ENCODE measurements at regions not wholly inside any gene's neighbourhood (a gene's known extent, or its start where the extent isn't known, plus 50 kb on each side); places are given as distances from the start of the nearest gene placed in this dataset.

DNA sequence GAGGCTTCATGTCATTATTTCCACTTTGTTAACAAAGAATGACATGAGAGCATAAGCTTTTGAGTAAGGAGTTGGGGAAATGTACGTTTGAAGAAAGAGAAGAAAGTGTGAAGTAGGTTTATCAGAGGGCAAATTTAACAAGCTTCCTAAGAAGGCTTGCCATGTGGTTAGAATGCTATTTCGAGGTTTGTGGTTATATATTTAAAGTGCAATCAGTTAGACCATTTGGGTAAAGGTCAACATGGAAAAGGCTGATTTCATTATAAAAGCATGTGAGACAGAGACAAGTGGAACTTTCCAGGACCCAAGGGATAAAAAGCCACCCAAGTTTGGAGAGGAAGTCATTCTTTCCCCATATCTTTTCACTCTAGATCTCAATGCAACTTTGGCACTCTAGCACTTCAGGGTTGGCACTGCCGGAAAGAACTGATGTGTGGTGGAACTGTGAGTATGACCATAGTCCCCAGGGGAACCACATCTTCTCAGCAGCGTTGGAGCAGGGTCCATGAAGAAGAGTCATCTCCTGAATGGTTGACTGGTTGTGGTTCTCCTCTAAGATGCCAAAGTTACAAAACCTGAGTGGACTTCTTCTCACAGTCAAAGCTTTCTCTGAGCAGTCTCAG, 529.9 kb downstream of the MID1IP1 start:
- DNase-seq (ENCODE audit: low read depth in 2 of 2), result no peak

DNA sequence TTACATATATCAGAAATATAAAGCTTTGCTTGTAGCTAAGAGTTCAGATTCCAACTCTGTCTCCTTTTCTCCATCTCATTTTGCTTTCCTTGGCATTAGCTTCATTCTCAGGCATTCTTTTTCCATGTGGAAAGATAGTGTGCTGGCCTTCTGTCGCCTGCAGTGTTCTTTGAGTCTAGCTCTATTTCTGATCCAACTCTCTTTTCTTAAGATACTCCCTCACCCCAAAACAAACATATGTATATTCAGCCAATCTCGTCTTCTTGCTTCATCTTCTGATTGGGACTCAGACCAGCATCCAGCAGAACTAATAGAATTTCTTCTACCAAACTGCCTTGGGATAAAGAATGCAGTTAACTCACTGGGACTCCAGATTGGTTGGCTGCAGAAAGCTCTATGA, 532.2 kb downstream of the MID1IP1 start:
- DNase-seq (ENCODE audit: low read depth in 2 of 2), result no peak

DNA sequence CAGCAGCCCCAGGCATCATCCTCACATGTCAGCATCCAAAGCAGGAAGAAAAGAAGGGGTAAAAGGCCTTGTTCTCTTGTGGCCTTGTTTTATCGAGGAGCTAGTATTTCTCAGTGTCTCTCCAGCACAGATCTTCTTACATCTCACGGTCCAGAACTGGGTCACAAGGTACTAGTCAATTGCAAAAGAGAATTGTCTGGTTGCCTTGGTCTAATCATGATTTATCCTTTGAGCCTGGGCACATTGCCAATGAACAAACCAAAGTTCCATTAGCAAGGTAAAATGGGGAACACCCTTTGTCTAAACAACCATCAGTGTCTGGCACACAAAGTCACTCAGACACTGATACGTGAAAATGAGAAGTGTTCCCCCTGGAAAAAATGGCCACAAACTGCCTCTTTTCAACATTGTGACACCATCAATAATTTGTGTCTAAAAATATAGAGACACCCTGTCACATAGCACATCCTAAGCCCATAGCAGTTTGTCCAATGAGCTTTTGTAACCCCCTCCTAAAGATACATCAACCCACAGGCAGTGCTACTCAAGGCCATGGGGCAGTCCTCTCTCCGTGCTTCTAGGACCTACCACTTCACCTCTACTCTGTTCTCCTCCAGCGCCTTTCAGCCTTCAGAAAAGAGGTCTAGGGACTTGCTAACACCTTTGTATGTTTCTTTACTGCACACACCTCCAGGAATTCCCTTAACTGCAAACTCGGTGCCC, 534.4 kb downstream of the MID1IP1 start:
- no peak for DNase-seq (ENCODE audit: low read depth in 2 of 2)

DNA sequence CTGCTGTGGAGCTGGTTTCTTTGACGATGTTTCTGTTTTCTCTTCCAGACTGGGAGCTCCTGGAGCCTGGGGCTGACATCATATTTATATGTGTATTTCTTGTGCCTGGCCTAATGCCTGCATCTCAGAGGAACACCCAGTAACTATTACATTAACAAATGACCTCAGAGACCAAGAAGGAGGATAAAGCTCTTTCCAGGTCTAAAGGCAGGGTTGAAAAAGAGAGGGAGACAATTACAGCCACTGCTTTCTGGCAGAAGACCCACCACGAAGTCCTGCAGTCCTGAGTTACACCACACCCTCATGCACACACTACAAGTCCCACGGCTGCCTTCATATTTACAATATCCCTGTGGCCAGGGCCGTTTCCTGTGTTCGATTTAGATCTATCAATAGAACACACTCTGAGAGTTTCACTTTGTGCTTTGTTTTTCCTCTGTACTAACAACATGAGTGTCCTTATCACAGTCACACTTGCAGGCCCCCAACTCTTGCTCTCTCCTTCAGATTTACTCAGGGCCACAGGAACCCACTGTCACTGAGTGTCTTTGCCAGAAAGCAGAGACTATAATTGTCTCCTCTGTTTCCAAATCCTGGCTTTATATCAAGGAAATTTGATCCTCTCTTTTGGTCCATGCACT, 535.5 kb downstream of the MID1IP1 start:
- no peak for DNase-seq (ENCODE audit: low read depth in 2 of 2)

DNA sequence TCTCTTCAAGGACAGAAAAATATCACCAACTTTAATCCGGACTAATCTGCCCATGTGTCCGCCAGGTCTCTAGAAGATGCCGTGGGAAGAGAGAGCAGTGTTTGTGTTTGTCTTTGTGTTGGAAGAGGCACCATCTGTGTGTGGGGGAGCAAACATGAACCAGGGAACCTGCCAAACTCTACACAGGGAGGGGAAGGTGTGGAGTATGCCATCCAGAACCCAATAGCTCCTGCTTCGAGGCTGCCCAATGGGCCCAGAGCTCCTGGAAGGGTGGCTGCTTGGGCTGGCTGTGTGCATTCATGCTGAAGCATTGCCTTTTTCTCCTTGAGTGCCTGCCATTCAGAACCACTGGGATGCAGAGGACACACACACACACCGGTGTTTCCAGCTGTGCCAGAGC, 536.2 kb downstream of the MID1IP1 start:
- no peak for DNase-seq (ENCODE audit: low read depth in 2 of 2)

DNA sequence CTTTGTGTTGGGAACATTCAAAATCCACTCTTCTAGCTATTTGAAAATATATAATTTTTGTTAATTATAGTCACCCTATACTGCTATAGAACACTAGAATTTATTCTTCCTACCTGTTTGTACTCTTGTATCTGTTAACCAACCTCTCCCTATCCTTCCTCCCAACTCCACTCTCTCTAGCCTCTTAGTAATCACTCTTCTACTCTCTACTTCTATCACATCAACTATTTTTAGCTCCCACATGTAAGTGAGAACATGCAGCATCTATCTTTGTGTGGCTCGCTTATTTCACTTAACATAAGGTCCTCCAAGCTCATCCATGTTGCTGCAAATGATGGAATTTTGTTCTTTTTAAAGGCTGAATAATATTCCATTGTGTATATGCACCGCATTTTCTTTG, 537.3 kb downstream of the MID1IP1 start:
- DNase-seq (ENCODE audit: low read depth in 2 of 2), result no peak

DNA sequence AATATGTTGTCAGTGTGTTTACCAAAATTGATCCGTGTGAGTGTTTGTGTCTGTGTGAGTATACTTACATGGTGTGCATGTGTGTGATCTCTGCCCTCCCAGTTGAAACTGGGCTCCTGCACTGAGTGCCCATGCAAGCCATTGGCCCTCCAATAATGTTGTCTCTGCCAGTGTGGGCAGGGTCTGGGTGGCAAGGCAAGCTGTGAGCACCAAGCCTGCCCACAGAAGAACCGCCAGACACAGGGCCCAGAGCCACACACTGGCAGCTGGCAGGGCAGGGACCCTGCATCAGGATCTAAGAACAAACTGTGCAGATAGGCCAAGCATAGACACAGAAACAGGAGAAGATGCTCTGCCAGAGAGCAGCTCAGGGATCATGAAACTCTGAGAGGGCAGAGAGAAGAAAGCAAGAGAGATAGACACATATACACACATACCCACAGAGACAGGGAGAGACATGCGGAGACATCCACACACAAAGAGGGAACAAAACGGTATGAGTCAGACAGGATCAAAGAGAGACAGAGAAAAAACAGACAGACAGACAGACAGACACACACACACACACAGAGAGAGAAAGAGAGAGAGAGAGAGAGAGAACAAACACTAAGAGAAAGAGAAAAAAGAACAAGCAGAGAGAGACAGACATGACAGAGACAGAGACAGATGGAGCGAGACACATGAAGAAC, 555.0 kb downstream of the MID1IP1 start:
- no peak for DNase-seq (ENCODE audit: low read depth in 2 of 2)

DNA sequence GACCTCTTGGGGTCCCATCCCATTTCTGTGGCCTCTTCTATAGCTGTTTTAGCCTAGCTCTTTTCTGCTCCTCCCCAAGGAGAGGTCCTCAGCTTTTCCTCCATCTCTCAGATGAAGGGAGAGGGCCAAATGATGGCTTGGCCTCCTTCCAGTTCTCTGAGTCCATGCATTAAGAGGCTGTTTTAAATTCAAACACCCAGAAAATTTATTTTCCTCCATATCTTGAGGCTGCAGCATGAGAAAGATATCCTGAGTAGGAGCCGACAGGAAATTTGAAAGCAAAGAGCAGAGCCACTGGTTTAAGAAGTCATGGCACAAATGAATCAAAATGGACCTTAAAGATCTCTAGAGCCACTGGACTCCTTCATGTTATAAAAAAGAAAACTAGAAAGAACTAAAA, 558.8 kb downstream of the MID1IP1 start:
- no peak for DNase-seq (ENCODE audit: low read depth in 2 of 2)

DNA sequence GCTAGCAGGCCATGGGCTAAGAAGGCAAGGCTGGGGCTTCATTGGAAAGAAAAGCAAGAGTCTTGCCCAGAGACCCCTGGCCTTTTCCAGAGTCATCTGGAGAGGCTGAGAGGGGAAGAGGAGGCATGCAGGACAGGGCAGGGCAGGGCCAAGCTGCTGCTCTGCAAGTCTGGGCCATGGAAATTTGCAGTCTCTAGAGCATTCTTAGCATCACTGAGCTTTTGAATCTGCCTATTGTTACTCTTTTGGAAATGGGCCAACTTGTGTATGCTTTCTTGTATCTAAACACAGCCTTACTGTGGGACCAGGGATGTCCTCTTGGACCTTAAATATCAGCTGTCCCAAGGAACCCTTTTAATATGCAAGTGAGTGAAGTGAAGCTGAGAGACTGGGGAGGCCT, 560.5 kb downstream of the MID1IP1 start:
- no peak for DNase-seq (ENCODE audit: low read depth in 2 of 2)

DNA sequence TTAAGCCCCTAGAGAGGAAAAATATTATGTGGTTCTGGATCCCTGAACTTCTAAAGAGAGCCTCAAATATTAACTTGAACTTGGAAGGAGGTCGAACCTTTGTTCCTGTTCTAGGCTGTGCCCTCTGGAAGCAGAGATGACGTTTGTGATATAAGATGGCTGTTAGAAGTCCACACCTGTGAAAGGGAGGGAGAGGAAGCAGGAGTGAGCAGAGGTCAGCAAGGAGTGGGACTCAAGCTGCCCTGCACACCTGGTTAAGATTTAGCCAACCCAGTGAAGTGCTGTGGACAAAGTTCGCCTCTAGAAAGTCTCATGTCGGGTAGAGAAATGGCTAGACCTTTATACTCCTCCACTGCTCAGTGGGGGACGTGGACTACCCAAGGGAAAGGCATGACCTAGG, 566.2 kb downstream of the MID1IP1 start:
- no peak for DNase-seq (ENCODE audit: low read depth in 2 of 2)

DNA sequence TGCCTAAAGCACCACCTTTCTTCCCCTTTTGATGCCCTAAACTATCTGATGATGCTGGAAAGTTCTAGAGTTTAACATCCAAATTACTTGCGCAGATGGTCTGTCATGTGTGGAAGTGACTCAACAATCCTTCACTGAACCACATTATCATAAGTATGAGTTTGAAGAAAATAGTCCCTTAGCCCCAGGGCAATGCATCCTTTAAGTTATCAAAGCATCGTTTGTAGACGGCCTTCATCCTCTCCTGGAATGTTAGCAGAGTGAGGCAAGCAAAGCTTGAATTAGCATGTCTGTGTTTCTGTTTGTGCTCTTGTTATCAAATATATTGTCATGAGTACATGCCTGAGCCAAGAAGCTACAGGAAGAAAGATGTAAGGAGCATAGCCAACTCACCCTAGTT, 570.9 kb downstream of the MID1IP1 start:
- no peak for DNase-seq (ENCODE audit: low read depth in 2 of 2)

DNA sequence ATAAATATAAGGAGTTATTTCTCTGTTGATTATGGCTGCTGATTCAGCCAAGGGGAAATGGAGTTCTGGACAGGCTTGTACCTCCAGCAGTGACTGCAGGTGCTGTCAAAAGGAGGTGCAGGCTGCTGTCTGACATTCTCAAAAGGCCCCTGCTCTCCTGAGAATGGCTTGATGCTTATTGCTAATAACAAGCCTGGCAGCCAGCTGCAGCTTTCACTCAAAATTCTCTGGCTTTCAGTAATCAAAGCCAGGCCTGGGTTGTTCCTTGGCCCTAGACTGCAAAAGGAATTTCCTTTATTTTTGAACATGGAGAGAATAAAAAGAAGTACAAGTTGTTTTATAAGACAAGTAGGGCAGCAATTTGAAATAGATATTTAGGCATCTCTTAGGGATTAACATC, 575.9 kb downstream of the MID1IP1 start:
- DNase-seq (ENCODE audit: low read depth in 2 of 2), result no peak

DNA sequence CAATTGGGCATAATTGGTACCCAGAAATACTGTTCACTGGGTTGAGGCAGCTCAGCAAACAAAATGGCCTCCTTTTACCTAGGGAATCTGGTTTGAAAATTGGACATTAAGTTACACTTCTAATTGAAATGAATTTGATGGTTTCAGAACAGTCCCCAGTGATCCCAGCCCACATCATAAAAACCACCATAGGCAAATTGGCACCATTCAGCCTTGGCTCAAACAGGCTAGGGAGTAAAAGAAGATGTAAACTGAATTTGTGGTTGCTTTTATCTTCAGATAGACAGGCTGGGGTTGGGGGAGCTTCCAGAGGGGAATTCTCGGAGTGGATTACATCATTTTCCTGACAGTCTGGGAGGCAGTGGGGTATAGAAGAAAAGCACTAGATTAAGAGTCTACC, 576.5 kb downstream of the MID1IP1 start:
- DNase-seq (ENCODE audit: low read depth in 2 of 2), result no peak

DNA sequence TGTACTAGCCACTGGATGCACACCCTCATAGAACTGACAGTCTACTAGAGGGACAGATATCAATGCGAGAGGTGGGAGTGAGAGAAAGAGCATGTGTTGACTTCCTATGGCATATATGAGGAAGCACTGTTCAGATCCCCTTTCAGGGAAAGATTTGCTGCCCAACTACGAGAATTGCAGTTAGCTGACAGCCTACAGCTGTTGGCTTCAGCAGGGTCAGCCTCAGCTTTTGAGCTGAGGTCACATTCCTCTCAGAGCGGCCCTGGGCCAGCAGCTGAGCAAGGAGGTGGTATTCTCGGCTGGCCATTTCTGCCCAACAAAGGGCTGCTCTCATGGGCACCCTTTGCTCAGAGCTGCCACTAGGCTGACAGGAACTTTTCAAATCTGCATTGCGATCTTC, 580.2 kb downstream of the MID1IP1 start:
- no peak for DNase-seq (ENCODE audit: low read depth in 2 of 2)

DNA sequence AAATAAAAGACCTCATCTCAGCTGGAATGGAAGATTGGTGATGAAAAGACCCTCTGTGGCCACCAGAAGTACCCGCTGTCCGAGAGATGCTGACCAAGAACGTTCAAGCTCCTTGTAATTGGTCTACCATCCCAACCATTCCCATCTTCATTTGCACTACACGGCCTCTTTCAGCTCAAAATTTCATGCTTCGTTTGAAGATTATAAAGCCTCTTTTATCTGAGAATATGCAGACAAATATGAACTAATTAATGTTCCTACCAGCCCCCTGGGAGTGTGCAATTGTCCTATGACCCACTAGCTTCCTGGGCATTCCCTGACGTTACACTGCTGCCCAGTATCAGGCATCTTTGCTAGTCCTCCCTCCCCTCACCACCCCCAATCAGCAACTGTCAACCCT, 583.7 kb downstream of the MID1IP1 start:
- no peak for DNase-seq (ENCODE audit: low read depth in 2 of 2)

DNA sequence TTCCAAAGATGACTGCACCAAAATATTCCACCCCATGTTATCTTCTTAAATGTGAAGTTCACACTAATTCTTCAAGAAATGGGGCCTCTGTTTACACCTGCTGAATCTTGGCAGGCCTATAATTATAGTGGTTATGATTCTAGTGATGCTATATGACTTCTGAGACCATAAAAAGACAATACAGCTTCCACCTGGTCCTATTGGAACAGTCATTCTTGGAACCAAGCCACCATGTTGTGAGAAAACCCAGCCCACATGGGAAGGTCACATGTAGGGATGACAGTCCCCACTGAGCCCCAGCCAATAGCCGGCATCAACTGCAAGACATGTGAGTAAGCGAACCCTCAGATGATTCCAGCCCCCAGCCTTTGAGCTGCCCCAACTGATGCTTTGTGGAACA, 587.5 kb downstream of the MID1IP1 start:
- DNase-seq (ENCODE audit: low read depth in 2 of 2), result no peak

DNA sequence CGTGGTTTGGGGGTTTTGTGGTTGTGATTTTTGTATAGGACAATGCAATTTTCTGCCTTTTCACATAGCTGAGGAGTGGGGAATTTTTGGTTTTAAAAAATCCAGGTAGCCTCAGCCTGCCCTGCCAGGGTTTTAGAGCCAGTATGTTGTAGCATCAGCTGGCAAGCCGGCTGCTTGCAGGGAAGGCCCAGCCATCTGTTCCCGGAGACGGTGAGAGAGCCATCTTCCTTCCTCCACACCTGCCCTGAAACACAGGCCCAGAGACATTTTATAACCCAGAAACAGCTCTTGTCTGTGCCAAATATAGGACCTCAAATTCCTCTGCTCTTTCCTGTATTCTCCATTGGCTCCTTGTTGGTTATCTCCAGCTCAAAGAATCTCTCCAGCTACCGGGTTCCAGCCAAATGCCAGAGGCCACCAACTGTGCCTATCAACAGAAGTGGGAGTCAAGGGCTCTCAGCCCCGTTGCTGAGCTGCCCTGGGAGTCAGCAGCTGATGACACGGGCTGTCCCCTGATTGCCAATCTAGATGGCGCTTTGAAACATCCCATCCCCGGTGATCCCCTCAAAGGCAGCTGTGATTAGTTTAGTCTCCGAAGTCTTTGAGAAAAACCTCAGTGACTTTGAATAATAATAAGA, 595.2 kb downstream of the MID1IP1 start:
- DNase-seq (ENCODE audit: low read depth in 2 of 2), result no peak

DNA sequence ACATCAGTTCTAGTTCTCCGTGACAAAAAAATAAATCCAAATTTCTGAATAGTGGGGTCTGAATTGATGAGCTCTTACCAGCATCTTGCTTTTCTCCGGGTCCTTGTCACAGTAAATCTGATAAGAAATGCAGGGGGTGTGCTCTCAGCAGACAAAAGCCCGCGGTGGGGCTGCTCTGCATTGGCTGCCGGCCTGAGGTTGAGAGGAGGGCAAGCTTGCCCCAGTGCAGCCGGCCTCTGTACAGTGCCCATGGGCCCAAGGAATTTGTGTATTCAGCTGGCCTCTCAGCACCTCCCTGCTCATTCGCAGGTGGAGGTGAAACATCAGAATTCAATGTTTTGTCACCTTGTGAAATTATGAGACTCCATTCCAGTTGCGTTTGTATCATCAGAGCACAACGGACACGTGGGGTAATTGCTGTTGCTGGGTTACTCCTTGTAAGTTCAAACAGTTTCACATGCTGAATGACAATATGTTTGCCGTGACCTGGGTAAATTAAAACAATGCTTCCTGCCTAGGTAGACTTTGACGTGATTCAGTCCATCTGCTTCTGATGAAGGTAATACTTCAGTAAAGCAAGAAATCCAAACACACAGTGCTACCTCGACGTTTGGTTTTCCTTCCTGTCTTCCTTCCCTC, 596.4 kb downstream of the MID1IP1 start:
- no peak for DNase-seq (ENCODE audit: low read depth in 2 of 2)

DNA sequence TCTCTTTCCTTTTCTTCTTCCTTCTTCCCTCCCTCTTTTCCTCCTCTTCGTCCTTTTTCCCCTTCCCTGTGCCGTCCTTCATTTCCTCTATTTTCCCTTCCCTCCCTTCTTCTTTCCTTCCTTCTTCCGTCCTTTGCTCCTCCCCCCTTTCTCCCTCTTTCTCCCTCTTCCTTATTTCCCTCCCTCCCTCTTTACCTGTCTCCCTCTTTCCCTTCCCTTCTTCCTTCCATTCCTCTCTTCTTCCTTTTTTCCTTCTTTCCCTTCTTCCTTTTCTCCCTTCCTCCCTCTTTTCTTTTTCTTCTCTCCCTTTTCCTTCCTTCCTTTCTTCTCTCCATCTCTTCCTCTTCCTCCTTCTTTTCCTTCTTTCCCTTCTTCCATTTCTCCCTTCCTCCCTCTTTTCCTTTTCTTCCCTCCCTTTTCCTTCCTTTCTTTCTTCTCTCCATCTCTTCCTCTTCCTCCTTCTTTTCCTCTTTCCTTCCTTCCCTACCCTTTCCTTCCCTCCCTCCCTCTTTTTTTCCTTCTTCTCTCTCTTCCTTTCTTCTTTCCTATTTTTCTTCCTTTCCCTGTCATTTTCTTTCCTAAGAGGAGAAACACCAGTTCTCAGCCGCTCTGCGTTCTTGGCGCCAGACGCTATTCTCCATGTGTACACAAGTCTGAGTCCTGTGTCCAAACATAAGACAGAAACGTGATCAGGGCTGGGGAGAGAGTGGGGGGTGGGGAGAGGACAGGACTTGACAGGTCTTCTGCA, 597.1 kb downstream of the MID1IP1 start:
- no peak for DNase-seq (ENCODE audit: low read depth in 2 of 2)

DNA sequence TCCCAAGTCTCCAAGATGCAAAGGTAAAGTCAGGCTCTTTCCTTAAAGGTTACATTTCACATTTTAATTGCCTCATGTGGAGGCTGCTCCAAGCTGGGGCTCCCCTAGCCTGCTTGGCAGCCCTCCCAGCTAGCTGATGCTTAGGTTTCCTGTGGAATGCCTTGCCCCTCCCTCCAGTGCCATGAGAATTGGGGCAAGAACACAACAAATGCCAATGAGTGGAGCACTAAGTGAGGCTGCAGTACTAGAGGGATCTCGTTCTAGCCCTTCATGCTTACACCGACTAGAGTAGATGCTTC, 597.7 kb downstream of the MID1IP1 start:
- DNase-seq (ENCODE audit: low read depth in 2 of 2), result no peak

DNA sequence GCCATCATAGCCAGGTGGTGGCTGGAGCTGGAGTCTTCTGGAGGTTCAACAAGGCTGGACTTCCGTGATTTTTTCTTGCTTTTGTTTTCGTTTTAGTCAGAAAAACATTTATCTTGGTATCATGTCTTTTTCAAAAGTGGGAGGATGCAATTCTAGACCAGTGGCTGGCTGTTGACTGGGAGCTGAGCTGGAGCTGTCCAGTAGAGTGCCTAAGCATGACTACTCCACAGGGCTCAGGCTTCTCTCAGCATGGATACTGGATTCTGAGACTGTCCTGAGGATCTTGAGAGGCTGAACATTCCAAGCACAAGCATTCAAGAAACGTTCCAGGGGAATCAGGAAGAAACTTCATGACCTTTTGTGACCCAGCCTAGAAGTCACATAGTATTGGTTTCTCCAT, 598.1 kb downstream of the MID1IP1 start:
- no peak for DNase-seq (ENCODE audit: low read depth in 2 of 2)

All from activated CD8-positive, alpha-beta memory T cell treated with anti-CD3 and anti-CD28 coated beads for 4 hours (primary cell).